NCI-H2107 treated with DMSO at 0.1 percent for 48 hours (cell line): ENCODE measurements at regions not wholly inside any gene's neighbourhood (a gene's known extent, or its start where the extent isn't known, plus 50 kb on each side); places are given as distances from the start of the nearest gene placed in this dataset.

Experiments used
- DNase-seq: peaks from one replicate; lab custom pipeline; 2025; ENCODE audit not compliant: unreplicated experiment; lab: John Stamatoyannopoulos, UW

DNA sequence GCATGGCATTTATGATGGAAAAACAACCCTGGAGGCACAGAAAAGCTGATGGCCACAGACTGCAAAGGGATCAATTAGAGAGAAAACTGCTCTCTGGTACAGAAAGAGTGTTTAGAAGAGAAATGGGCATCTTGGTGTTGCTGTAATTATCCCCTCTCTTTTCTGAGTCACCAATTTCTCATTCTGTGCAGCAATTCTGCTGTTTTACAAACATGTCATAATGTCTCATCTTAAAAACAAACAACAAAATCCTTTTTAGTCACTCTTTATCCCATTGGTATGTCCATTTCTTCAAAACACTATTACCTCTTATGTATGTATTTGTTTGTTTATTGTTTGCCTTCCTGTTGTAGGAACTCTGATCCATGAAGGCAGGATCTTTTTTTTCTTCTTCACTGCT lies 73.9 kb upstream of the HK2 start:
- no peak for DNase-seq

DNA sequence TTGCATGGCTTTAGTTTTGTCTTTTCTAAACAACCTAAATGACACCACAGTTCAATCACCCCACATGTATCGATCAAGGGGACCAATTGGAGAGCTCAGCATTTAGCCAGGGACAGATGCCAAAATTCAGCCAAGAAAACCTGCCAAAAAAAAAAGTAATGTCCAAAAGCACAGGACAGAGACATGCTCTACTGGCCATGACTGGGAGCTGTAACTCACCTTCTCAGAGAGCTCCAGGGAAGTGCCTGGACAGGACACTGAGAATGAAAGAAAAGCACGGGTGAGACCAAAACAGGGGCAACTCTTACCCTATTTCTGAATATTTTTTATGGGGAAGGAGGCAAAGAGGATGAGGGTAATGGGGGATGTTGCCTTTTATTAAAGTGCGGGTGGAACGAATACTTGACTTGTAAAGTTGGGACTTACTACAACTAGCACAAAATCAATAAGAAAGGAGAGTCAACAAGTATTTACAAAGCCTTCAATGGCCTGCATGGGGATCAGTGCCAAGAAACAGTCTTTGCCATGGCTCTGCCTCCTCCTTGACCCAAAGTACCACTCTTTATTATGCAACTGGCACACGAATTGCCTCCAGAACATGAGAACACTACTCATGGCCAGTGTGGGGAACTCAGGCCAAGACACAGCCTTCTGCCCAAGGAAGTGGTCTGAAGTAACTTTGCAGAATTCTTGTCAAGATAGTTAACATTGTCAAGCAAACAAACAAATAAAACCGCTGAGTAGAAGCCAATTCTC lies 72.9 kb upstream of the HK2 start:
- DNase-seq = no peak

DNA sequence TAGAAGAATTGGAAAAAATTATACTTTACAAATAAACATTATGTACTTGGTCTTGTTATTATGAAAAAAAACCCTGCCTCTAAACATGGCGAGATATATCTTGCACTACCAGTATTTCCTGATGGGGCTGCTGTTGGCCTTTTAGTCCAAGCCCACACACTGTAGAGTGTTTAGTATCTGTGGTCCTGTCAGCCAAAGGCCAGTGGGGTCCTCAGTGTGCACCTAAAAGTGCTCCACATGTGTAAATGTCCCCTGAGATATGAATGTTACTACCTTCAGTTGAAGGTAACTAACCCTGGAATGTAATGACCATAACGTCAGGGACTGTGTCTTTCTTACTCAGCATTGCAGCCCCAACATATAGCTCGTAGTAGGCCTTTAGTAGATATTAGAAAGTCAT lies 71.1 kb upstream of the HK2 start:
- no peak for DNase-seq

DNA sequence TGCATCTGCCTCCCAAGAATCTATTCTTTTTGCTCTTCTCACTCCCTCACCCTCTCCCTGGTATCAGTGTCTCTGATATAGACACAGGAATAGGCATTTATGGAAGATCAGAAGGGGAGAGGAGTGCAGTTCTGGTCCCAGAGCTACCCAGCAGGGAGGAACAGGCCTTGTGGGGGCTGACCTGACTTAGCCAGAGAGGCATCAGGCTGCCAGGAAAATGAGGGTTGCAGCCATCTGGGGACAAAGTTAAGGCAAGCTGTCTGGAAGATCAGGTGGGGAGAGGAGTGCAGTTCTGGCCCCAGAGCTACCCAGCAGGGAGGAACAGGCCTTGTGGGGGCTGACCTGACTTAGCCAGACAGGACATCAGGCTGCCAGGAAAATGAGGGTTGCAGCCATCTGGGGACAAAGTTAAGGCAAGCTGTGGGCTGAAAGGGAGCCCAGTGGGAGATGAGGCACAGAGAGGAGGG lies 69.9 kb upstream of the HK2 start:
- DNase-seq = no peak

GRCh38 chr2:74764429-74765272 lies 69.3 kb upstream of the HK2 start:
- no peak for DNase-seq

DNA sequence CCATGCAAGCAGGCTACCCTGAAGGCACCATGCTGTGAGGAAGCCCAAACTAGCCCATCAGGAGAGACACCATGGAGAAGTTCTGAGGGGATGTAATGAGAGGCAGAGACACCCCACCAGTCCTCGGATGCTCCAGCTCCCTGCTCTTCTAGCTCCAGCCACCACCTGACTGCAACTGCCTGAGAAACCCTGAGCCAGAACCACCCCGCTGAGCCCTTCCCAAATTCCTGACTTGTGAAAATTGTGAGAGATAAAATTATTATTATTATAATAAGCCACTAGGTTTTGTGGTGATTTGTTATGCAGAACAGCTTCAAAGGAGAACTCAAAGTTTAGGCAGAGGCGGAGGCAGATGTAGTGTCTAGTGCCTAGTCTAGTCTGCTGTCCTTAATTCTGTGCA lies 67.1 kb upstream of the HK2 start:
- DNase-seq = no peak

- DNase-seq = no peak
These were observed 66.3 kb upstream of the HK2 start for GRCh38 chr2:74767618-74768017.

DNA sequence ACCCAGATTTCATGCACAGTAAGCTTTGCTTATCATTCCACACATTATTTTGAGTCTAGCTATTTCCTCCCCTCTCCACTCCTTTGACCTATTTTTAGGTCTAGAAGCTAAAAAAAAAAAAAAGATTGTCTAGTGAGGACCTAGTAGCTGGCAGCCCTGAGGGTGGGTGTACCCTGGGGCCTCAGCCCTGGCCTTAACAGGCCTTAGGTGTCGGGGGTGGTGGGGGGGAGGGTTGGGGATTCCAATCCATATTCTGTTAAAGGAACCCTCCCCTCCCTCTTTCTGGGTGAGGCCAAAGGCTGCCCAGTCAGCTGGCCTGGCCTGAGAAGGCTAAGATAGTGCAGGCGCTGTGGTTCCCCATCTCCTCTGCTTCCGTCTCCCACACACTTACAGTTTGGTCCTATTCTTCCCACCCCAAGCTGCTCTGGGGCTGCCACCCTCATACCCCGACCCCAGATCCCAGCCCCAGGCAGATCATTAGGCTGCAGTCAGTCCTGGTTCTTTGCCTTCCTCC lies 65.5 kb upstream of the HK2 start:
- no peak for DNase-seq

- DNase-seq = no peak
These were observed 61.9 kb upstream of the HK2 start for GRCh38 chr2:74772046-74772445.

DNA sequence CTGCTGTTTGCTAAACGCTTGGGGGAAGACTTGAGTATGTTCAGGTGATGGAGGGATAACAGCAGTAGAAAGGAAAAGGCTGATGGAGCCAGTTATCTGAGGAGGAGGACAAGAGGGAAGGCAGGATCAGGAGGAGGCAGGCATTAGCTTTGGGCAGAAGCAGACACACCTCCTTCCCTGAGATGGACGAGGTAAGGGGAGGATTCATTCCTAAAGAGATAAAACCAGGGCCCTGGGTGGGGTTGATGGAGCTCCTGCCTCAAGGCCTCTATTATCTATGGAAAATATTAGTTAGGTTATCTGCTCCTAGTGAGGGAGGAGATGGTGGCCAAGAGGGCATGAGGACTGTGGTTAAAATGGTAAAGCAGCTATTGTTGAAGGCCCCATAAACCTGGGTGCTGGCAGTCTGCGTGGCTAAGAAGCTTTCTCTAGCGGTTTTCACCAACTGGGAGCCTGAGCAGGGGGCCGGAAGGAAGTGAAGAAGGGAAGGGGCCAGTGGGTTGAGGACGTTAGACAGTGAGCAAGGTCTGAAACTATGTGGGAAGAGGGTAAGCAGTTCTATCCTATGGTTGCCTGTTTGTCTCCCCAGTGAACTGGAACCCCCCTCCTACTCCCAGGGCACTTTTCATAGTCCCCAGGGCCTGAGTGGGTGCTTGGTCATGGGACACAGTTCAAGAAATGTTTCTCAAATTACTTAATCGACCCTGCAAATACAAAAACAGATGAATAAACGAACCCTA lies 56.6 kb upstream of the HK2 start:
- DNase-seq = no peak

DNA sequence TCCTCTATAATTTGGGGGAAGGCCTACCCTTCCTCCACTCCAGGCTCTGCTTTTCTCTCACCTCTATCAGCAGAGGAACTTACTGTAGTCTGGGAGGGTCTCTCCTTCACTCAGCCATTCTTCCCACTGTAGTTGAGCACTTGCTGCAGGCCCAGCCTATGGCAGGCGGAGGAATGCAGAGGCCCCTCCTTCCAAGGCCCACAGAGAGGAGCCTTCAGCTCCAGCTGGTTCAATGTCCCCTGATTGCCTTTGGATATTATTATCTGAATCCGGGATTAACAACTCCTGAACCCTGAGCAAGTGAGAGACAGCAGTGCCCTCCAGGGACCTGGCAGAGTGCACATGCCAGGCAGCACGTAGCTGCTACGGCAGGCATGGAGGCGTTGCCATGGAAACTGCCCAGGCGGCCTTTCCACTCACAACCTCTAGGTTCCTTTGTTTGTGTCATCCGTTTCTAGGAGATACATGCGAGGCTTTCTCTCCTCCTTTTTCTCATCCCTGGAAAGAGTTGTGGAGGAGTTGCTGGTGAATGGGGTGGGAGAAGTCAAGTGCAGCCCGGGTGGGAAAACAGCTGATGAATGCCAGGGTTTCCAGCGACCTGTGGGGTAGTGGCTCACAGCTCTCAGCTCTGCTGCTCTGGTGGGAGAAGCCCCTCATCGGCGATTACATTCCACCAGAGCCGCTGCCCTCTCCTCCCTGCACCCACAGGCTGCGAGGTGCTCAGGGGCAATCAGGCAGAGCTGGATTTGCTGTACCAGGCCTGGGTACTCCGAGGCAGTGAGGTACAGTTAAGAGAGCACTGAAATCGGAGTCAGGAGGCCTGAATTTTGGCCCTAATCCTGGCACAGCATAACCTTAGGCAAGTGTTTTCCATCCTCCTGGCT lies 55.3 kb upstream of the HK2 start:
- DNase-seq = peak; percentile 37

- DNase-seq = no peak
These were observed 54.7 kb upstream of the HK2 start for GRCh38 chr2:74779265-74779558.

- DNase-seq = no peak
These were observed 54.3 kb upstream of the HK2 start for GRCh38 chr2:74779587-74780135.
